SK-N-SH treated with all-trans-retinoic acid at 6 μM for 48 hours (cell line): ENCODE measurements at regions not wholly inside any gene's neighbourhood (a gene's known extent, or its start where the extent isn't known, plus 50 kb on each side); places are given as distances from the start of the nearest gene placed in this dataset.

Experiments
- ATAC-seq: fragments of 200-7000 bp; cut with Tn5 transposase; 3 replicates; pipeline ENCODE4 v1.9.1; 2020; ENCODE audit warnings: mild to moderate bottlenecking, moderate library complexity
- ARNTL ChIP-seq: fragments of 450-650 bp; formaldehyde crosslinking; IDR thresholded peaks from 2 replicates; pipeline ENCODE4 v1.5.0; 2020; ENCODE audit warnings: low read depth, mild to moderate bottlenecking, moderate library complexity, borderline replicate concordance
- BACH2 ChIP-seq: fragments of 250-450 bp; sonication (Bioruptor Pico); IDR thresholded peaks from 2 replicates; pipeline ENCODE4 v1.9.0; 2021; ENCODE audit warnings: mild to moderate bottlenecking, borderline replicate concordance
- CSDC2 ChIP-seq: fragments of 250-450 bp; sonication (Bioruptor Pico); IDR thresholded peaks from 2 replicates; pipeline ENCODE4 v1.5.0; 2020; ENCODE audit warnings: mild to moderate bottlenecking, moderate library complexity
- ESRRG ChIP-seq: fragments of 250-450 bp; sonication (Bioruptor Pico); IDR thresholded peaks from 2 replicates; pipeline ENCODE4 v1.6.1; 2021; ENCODE audit warnings: mild to moderate bottlenecking
- GLIS3 ChIP-seq: fragments of 250-450 bp; sonication (Bioruptor Pico); IDR thresholded peaks from 2 replicates; pipeline ENCODE4 v1.5.0; 2020; ENCODE audit warnings: mild to moderate bottlenecking, moderate library complexity
- ISL1 ChIP-seq: fragments of 250-450 bp; sonication (Bioruptor Pico); IDR thresholded peaks from 2 replicates; pipeline ENCODE4 v2.1.2; 2022; ENCODE audit warnings: mild to moderate bottlenecking, moderate library complexity
- OSR1 ChIP-seq: fragments of 250-450 bp; sonication (Bioruptor Pico); IDR thresholded peaks from 2 replicates; pipeline ENCODE4 v1.8.0; 2022; ENCODE audit warnings: moderate library complexity, mild to moderate bottlenecking, inconsistent platforms
- RARB ChIP-seq: fragments of 250-450 bp; sonication (Bioruptor Pico); IDR thresholded peaks from 2 replicates; pipeline ENCODE4 v1.8.0; 2021; ENCODE audit warnings: mild to moderate bottlenecking, moderate library complexity
- SNAI2 ChIP-seq: fragments of 250-450 bp; sonication (Bioruptor Pico); IDR thresholded peaks from 2 replicates; pipeline ENCODE4 v1.5.0; 2020; ENCODE audit warnings: mild to moderate bottlenecking, moderate library complexity
- ZC3H10 ChIP-seq: fragments of 250-450 bp; sonication (Bioruptor Pico); IDR thresholded peaks from 2 replicates; pipeline ENCODE4 v1.5.1; 2021; ENCODE audit warnings: mild to moderate bottlenecking, moderate library complexity
- ZFP3 ChIP-seq: fragments of 250-450 bp; sonication (Bioruptor Pico); IDR thresholded peaks from 2 replicates; pipeline ENCODE4 v1.5.0; 2020; ENCODE audit warnings: mild to moderate bottlenecking, moderate library complexity
- ZFP30 ChIP-seq: fragments of 450-650 bp; formaldehyde crosslinking; IDR thresholded peaks from 2 replicates; pipeline ENCODE4 v1.5.0; 2022; ENCODE audit warnings: mild to moderate bottlenecking, moderate library complexity
- ZNF565 ChIP-seq: fragments of 450-650 bp; formaldehyde crosslinking; conservative IDR thresholded peaks from 2 replicates; pipeline ENCODE4 v1.5.0; 2020; ENCODE audit warnings: low read depth, mild to moderate bottlenecking, moderate library complexity
- ZNF70 ChIP-seq: fragments of 450-650 bp; formaldehyde crosslinking; IDR thresholded peaks from 2 replicates; pipeline ENCODE4 v1.5.0; 2020; ENCODE audit warnings: mild to moderate bottlenecking, moderate library complexity
- TF ChIP-seq, protein P1 (sequence below): fragments of 250-450 bp; sonication (Bioruptor Pico); IDR thresholded peaks from 2 replicates; pipeline ENCODE4 v1.8.0; 2021; ENCODE audit warnings: low read depth, mild to moderate bottlenecking, moderate library complexity, borderline replicate concordance
- TF ChIP-seq, protein P2 (sequence below): fragments of 250-450 bp; sonication (Bioruptor Pico); IDR thresholded peaks from 2 replicates; pipeline ENCODE4 v1.5.1; 2020; ENCODE audit warnings: low read depth, mild to moderate bottlenecking, moderate library complexity
- TF ChIP-seq, protein P3 (sequence below): fragments of 250-450 bp; sonication (Bioruptor Pico); IDR thresholded peaks from 2 replicates; pipeline ENCODE4 v1.5.1; 2021; ENCODE audit warnings: mild to moderate bottlenecking, moderate library complexity
- TF ChIP-seq, protein P4 (sequence below): fragments of 250-450 bp; sonication (Bioruptor Pico); IDR thresholded peaks from 2 replicates; pipeline ENCODE4 v1.5.0; 2020; ENCODE audit warnings: mild to moderate bottlenecking, moderate library complexity

DNA sequence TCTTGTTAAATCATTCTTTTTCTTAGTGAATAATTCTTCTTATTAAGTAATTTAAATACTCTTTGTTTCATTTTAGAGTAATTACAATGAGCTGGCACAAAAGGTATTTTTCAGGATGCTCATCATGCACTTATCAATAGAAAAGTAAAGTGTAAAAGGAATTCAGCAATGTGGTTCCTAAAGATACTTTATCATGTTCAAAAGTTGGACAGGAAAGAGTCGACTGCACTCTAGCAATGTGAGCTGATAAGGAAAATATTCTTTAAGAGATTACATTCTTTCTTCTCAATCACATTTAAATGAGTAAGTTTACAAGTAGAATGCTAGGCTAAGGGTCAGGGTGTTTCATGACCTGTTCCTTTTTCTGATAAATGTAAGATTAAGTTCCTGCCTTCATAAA lies 609.5 kb upstream of the FAM241A start:
- no peak for TF ChIP-seq ZFP3
- no peak for TF ChIP-seq ISL1 (CRISPR knock-in tag)
- no peak for TF ChIP-seq ESRRG
- TF ChIP-seq, protein P1, sequence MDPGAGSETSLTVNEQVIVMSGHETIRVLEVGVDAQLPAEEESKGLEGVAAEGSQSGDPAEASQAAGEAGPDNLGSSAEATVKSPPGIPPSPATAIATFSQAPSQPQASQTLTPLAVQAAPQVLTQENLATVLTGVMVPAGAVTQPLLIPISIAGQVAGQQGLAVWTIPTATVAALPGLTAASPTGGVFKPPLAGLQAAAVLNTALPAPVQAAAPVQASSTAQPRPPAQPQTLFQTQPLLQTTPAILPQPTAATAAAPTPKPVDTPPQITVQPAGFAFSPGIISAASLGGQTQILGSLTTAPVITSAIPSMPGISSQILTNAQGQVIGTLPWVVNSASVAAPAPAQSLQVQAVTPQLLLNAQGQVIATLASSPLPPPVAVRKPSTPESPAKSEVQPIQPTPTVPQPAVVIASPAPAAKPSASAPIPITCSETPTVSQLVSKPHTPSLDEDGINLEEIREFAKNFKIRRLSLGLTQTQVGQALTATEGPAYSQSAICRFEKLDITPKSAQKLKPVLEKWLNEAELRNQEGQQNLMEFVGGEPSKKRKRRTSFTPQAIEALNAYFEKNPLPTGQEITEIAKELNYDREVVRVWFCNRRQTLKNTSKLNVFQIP = no peak
- TF ChIP-seq, protein P2, sequence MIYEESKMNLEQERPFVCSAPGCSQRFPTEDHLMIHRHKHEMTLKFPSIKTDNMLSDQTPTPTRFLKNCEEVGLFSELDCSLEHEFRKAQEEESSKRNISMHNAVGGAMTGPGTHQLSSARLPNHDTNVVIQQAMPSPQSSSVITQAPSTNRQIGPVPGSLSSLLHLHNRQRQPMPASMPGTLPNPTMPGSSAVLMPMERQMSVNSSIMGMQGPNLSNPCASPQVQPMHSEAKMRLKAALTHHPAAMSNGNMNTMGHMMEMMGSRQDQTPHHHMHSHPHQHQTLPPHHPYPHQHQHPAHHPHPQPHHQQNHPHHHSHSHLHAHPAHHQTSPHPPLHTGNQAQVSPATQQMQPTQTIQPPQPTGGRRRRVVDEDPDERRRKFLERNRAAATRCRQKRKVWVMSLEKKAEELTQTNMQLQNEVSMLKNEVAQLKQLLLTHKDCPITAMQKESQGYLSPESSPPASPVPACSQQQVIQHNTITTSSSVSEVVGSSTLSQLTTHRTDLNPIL (CRISPR knock-in tag) = no peak
- no peak for ATAC-seq

DNA sequence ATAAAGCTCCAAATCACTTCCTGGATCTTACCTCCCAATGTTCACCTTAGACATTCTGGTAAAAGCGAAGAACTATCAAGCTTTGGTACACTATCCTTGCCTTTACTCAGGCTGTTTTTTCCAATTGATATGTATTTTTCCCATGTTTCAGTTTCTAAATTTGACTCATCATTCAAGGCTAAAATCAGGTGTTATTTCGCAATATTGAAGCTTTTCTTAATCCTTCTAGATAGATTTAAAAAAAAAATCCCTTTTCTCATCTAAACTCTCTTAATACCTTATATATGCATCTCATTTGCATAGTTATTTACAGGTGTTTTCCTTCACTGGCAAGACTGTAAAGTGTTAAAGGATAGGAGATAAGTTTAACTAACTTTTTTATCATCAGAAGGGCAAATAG lies 608.1 kb upstream of the FAM241A start:
- no peak for TF ChIP-seq ZNF565 (CRISPR knock-in tag)
- TF ChIP-seq, protein P1 = no peak
- no peak for TF ChIP-seq GLIS3 (CRISPR knock-in tag)
- TF ChIP-seq ARNTL = no peak
- TF ChIP-seq BACH2 (CRISPR knock-in tag) = no peak
- TF ChIP-seq ESRRG = no peak
- TF ChIP-seq, protein P3, sequence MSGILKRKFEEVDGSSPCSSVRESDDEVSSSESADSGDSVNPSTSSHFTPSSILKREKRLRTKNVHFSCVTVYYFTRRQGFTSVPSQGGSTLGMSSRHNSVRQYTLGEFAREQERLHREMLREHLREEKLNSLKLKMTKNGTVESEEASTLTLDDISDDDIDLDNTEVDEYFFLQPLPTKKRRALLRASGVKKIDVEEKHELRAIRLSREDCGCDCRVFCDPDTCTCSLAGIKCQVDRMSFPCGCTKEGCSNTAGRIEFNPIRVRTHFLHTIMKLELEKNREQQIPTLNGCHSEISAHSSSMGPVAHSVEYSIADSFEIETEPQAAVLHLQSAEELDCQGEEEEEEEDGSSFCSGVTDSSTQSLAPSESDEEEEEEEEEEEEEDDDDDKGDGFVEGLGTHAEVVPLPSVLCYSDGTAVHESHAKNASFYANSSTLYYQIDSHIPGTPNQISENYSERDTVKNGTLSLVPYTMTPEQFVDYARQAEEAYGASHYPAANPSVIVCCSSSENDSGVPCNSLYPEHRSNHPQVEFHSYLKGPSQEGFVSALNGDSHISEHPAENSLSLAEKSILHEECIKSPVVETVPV (CRISPR knock-in tag) = no peak
- TF ChIP-seq, protein P4, sequence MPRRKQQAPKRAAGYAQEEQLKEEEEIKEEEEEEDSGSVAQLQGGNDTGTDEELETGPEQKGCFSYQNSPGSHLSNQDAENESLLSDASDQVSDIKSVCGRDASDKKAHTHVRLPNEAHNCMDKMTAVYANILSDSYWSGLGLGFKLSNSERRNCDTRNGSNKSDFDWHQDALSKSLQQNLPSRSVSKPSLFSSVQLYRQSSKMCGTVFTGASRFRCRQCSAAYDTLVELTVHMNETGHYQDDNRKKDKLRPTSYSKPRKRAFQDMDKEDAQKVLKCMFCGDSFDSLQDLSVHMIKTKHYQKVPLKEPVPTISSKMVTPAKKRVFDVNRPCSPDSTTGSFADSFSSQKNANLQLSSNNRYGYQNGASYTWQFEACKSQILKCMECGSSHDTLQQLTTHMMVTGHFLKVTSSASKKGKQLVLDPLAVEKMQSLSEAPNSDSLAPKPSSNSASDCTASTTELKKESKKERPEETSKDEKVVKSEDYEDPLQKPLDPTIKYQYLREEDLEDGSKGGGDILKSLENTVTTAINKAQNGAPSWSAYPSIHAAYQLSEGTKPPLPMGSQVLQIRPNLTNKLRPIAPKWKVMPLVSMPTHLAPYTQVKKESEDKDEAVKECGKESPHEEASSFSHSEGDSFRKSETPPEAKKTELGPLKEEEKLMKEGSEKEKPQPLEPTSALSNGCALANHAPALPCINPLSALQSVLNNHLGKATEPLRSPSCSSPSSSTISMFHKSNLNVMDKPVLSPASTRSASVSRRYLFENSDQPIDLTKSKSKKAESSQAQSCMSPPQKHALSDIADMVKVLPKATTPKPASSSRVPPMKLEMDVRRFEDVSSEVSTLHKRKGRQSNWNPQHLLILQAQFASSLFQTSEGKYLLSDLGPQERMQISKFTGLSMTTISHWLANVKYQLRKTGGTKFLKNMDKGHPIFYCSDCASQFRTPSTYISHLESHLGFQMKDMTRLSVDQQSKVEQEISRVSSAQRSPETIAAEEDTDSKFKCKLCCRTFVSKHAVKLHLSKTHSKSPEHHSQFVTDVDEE = no peak
- ATAC-seq = no peak

DNA sequence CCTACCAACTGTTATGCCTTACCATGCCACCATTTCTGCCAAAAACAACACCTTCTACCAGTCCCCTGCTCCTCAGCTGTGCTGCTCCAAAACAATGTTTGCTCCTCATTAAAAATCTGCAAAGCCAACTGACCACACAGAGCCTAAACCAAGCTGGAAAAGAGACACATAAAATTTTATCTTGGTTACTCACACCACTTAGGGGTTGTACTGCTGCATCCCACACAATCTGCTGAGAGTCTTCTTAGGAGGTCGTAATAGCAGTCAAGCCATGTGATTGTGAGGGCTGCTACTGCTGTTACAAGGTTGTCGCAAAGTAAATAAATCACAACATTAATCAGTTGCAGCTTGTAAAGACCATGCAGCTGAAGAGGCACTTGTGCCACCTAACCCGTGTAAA lies 607.4 kb upstream of the FAM241A start:
- TF ChIP-seq CSDC2 (CRISPR knock-in tag) (no peak), ZNF70 (CRISPR knock-in tag) (no peak), ISL1 (CRISPR knock-in tag) (no peak), RARB (no peak), ZC3H10 (no peak), OSR1 (CRISPR knock-in tag) (no peak), ZFP30 (CRISPR knock-in tag) (no peak), ZFP3 (no peak), SNAI2 (CRISPR knock-in tag) (no peak)
- TF ChIP-seq, protein P2 (CRISPR knock-in tag) = no peak
- TF ChIP-seq, protein P1 = no peak
- TF ChIP-seq, protein P3 (CRISPR knock-in tag) = no peak
- no peak for ATAC-seq
